Common myeloid progenitor, CD34-positive (primary cell): ENCODE measurements at regions not wholly inside any gene's neighbourhood (a gene's known extent, or its start where the extent isn't known, plus 50 kb on each side); places are given as distances from the start of the nearest gene placed in this dataset.
"Not testable (repeated sequence)": the region's sequence is repeated elsewhere in the genome, so short reads cannot be mapped to it uniquely, and the experiment has no call there.

Experiments used
- CTCF ChIA-PET: fragments of 350-600 bp; sonication (Branson Sonifier 250); formaldehyde crosslinking; loops from one replicate; lab custom pipeline; 2021; ENCODE audit warnings: antibody characterized with exemption; lab: Charles Lee
- POLR2A ChIA-PET: fragments of 350-600 bp; sonication (Branson Sonifier 250); formaldehyde crosslinking; loops from one replicate; lab custom pipeline; 2021; ENCODE audit warnings: antibody characterized with exemption; lab: Charles Lee
- DNase-seq, 3 donors: peaks; one replicate each; pipeline versions ENCODE4 v3.0.0 to v3.0.0-alpha.2; 2013
- H3K27ac ChIP-seq, 2 experiments: 1 replicate in 1 of 2; 2 replicates in 1 of 2; pipeline ENCODE4 v1.7.0; 2013; ENCODE audit warnings: inconsistent platforms in 2 of 2, low read length in 2 of 2, mild to moderate bottlenecking in 2 of 2, low read depth in 1 of 2, moderate library complexity in 1 of 2; ENCODE audit not compliant: severe bottlenecking in 2 of 2, insufficient read depth in 1 of 2, poor library complexity in 1 of 2
- H3K27me3 ChIP-seq, 5 experiments: replicated peaks in 2 of 5; 1 replicate in 3 of 5; 2 replicates in 2 of 5; pipeline versions ENCODE4 v1.6.1 to v1.7.0; 2013; ENCODE audit warnings: low read length in 4 of 5, mild to moderate bottlenecking in 2 of 5, moderate library complexity in 2 of 5, inconsistent platforms in 1 of 5; ENCODE audit not compliant: insufficient read depth in 5 of 5, control insufficient read depth in 4 of 5
- H3K36me3 ChIP-seq, 4 experiments: 1 replicate in 2 of 4; 2 replicates in 2 of 4; pipeline versions ENCODE4 v1.6.1 to v1.7.0; 2013; ENCODE audit warnings: low read length in 3 of 4, control low read depth in 1 of 4, mild to moderate bottlenecking in 1 of 4; ENCODE audit not compliant: control insufficient read depth in 4 of 4, insufficient read depth in 4 of 4
- H3K4me1 ChIP-seq, 4 experiments: 1 replicate in 3 of 4; 2 replicates in 1 of 4; pipeline versions ENCODE4 v1.6.1 to v1.7.1; 2013; ENCODE audit warnings: low read length in 3 of 4, mild to moderate bottlenecking in 3 of 4, control low read depth in 1 of 4, inconsistent platforms in 1 of 4, moderate library complexity in 1 of 4; ENCODE audit not compliant: control insufficient read depth in 4 of 4, insufficient read depth in 4 of 4; ENCODE audit errors: control extremely low read depth in 1 of 4
- H3K4me3 ChIP-seq, 7 experiments: 1 replicate in 4 of 7; 2 replicates in 3 of 7; pipeline versions ENCODE4 v1.5.1 to v1.7.0; 2013; ENCODE audit warnings: mild to moderate bottlenecking in 7 of 7, low read length in 6 of 7, moderate library complexity in 6 of 7, inconsistent platforms in 2 of 7, low read depth in 2 of 7, control low read depth in 1 of 7; ENCODE audit not compliant: insufficient read depth in 4 of 7, control insufficient read depth in 1 of 7; ENCODE audit errors: extremely low read depth in 1 of 7
- H3K9me3 ChIP-seq, 5 experiments: 1 replicate in 4 of 5; 2 replicates in 1 of 5; pipeline versions ENCODE4 v1.6.1 to v1.7.1; 2013; ENCODE audit warnings: low read length in 4 of 5, mild to moderate bottlenecking in 2 of 5, inconsistent platforms in 1 of 5, low read depth in 1 of 5, moderate library complexity in 1 of 5; ENCODE audit not compliant: control insufficient read depth in 4 of 5, insufficient read depth in 2 of 5; ENCODE audit errors: control extremely low read depth in 1 of 5
- WGBS: methylation state at CpG from one replicate; pipeline ENCODE4 v1.1.5; 2013; ENCODE audit not compliant: insufficient coverage; 5-methylcytosine and 5-hydroxymethylcytosine counted together

DNA sequence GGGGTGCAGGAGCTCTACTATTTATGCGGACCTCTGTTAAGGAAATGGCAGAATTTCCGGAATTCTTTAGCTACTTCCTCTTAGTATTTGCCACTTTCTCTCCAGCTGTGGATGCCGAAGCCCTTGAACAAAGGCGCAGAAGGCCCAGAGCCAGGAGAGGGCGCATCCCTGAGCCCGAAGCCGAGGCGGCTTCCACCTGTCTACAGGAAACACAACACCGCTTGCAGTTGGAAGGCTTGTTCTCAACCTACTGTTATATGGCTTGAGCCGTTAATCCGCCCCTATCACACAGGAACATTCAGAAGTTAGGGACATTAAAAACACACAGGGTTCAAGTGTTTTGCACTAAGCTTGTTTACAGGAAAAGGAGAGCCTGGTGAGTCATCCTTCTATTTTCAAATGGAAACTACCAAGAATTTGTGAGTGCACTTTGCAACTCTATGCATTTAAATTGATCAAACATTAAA lies 417.1 kb downstream of the BCKDHB start:
- DNase-seq: no peak

DNA sequence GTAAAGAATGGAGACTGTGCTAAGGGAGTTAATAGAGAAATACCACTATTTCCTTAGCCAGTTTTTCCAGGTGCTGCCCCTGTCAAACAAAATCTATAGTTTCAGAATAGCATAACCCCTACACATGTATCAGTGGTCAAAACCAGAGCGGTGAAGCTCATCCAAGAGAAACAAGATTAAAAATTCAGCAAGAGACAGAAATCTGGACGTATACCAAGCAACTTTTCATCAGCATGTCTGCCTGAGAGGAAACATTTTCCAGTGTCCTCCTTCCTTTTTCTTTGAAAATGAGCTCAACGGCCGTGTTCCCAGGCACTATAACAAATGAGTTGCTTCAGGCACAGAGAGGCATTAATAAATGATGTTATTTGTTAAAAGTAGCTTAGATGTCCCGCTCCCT lies 416.5 kb downstream of the BCKDHB start:
- 80% methylated on average over 1 of the region's 5 CpGs for WGBS
- Histone ChIP-seq H3K9me3 (no peaks in the 10 kb centered on the region), H3K27ac (no peak overlapping the region), H3K4me1 (no peaks in the 10 kb centered on the region), H3K4me3 (no peak overlapping the region), H3K36me3 (no peaks in the 10 kb centered on the region), H3K27me3 (no peaks in the 10 kb centered on the region)
- POLR2A ChIA-PET: no interaction called here
- CTCF ChIA-PET: no interaction called here
- no peak for DNase-seq

More for the DNA sequence above, 417.1 kb downstream of the BCKDHB start:
- Histone ChIP-seq H3K27ac (no peak overlapping the region), H3K9me3 (no peaks in the 10 kb centered on the region), H3K36me3 (no peaks in the 10 kb centered on the region), H3K4me3 (peak overlapping the region in 1 of 7 experiments; percentile 1), H3K27me3 (no peaks in the 10 kb centered on the region), H3K4me1 (no peaks in the 10 kb centered on the region)
- CTCF ChIA-PET: no interaction called here
- POLR2A ChIA-PET: no interaction called here
- WGBS: 56% methylated on average over 11 of the region's 11 CpGs

DNA sequence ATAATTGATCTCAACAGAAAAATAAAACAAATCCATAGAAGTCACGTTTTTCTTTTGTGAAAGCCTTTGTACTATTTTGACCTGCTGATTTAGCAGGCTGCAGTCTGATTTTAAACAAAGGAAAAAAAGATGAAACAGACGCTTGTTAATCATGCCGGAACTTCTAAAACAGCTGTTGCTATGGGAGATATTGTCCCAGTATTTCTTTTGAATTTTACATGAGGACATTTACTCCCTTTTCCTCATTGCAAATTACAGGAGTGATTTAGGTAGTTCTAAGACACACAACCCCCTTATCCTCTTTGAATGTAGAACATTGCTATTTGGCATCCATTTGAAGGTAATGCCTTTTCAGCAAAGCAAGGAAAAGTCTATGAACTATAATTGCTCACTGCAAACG lies 416.1 kb downstream of the BCKDHB start:
- Histone ChIP-seq H3K4me1 (no peaks in the 10 kb centered on the region), H3K27ac (no peak overlapping the region), H3K27me3 (no peaks in the 10 kb centered on the region), H3K36me3 (no peaks in the 10 kb centered on the region), H3K9me3 (no peaks in the 10 kb centered on the region), H3K4me3 (no peak overlapping the region)
- POLR2A ChIA-PET: no interaction called here
- no peak for DNase-seq
- CTCF ChIA-PET: no interaction called here
- 83% methylated on average over 1 of the region's 4 CpGs for WGBS

GRCh38 chr6:80519811-80520594 lies 413.5 kb downstream of the BCKDHB start:
- no peaks in the 10 kb centered on the region for H3K27me3 ChIP-seq
- no peak overlapping the region for H3K27ac ChIP-seq
- H3K4me1 ChIP-seq: no peaks in the 10 kb centered on the region
- no peaks in the 10 kb centered on the region for H3K36me3 ChIP-seq
- ChIA-PET POLR2A (no interaction called here), CTCF (no interaction called here)
- WGBS: 90% methylated on average over 1 of the region's 2 CpGs
- no peak for DNase-seq
- no peak overlapping the region for H3K4me3 ChIP-seq
- H3K9me3 ChIP-seq: no peaks in the 10 kb centered on the region

- Histone ChIP-seq H3K4me1 (no peaks in the 10 kb centered on the region), H3K27ac (no peak overlapping the region), H3K27me3 (no peaks in the 10 kb centered on the region), H3K9me3 (no peaks in the 10 kb centered on the region), H3K36me3 (no peaks in the 10 kb centered on the region), H3K4me3 (no peak overlapping the region)
- CTCF ChIA-PET: no interaction called here
- no CpG with 5 or more reads among the region's 2 CpGs for WGBS
- POLR2A ChIA-PET: no interaction called here
- no peak for DNase-seq
Observed at GRCh38 chr6:80517525-80517924, 411.1 kb downstream of the BCKDHB start.

DNA sequence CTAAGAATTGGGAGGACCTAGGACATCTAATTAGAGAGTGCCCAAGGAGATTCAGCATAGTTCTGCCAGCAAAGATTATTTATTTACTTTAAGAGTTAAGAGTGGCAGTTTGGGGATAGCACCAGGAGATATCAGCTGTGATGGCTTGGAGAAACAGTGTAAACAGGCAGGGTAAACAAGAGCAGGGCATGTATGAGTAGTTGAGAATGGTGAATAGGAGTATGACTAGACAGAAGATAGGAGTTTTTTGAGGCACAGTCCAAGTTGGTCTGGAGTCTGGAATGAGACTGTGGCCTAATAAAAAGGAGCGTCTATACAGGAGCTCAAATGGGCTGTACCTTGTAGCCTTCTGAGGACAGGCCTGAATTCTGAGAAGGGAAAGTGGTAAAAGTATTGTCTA lies 404.1 kb downstream of the BCKDHB start:
- DNase-seq, POLR2A ChIA-PET, H3K4me3 ChIP-seq, H3K9me3 ChIP-seq, H3K27ac ChIP-seq, H3K4me1 ChIP-seq, H3K27me3 ChIP-seq, CTCF ChIA-PET, H3K36me3 ChIP-seq: not testable (repeated sequence)
- WGBS: no CpG with 5 or more reads among the region's 1 CpG

DNA sequence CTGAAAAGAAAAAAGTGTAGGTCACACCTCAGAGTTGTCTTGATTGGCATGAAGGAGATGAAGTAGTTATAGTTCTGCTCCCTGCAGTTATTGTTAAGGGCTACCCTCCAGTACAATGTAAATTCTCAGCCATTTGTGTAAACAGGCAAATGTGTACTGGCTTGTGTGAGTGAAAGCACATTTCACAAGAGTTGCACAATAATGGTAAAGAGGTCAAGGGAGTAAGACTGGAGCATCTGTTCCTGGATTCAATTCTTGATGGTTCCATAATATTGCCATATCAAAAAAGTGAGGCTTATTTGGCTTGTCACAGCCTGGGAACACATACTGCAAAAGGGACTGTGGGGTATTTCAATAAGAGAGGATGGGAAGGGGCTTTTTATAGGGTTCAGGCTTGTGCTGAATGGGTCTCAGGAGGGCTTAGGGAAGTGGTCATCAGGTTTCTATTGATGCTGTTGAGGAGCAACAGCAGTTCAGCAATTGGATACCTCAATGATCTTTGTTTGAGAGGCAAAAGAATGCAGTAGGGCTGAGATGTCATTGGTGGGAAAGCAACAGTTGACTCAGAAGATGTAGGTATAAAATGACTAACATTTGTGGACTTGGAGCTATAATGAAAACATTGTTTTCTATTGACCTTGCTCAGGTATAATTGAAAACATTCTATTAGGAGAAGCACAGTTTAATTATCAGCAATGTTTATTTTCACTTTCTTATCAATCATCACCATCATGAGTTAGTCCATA lies 402.6 kb downstream of the BCKDHB start:
- Histone ChIP-seq H3K36me3 (no peaks in the 10 kb centered on the region), H3K4me1 (no peaks in the 10 kb centered on the region), H3K27me3 (no peaks in the 10 kb centered on the region), H3K27ac (no peak overlapping the region), H3K4me3 (no peak overlapping the region), H3K9me3 (no peaks in the 10 kb centered on the region)
- ChIA-PET POLR2A (no interaction called here), CTCF (no interaction called here)
- no peak for DNase-seq
